Activated CD4-positive, CD25-positive, alpha-beta regulatory T cell treated with anti-CD3 and anti-CD28 coated beads, Interleukin-2, amount 50 U/mL, for 24 hours (primary cell): ENCODE measurements at regions not wholly inside any gene's neighbourhood (a gene's known extent, or its start where the extent isn't known, plus 50 kb on each side); places are given as distances from the start of the nearest gene placed in this dataset.

Experiments
- ATAC-seq, 2 donors: fragments of 150-1000 bp; cut with Tn5 transposase; one replicate each; pipeline ENCODE4 v1.10.0; 2021; ENCODE audit warnings: mild to moderate bottlenecking in 1 of 2, moderate library complexity in 1 of 2

DNA sequence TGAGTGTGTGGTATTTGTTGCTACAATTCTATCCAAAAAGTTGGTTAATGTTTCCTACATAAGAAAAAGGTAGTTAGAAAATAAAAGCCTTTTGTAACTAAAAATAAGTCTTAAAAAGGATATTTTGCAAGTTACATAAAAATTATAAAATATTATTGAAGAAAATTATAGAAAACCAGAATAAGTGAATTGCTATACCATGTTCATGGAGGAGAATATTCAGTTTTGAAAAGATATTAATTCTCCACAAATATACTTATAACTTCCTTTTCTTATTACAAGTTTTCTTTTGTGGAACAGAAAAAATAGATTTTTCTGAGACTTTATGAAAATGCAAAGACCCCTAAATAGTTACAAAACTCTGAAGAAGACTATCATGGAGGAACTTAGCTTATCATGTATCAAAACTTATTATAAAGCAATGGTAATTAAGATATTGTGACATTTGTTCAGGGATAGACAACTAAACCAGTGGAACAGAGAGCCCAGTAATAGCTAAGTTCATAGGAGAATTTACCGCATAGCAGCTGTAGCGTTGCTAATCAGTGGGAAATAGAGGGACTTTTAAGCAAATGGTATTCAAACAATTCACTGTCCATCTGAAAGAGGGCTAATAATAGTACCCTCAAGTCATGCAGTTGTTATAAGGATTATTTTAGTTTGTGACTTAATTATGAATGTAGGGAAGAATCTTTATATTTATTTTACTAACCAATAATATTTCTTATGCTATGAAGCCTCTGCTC, 515.2 kb upstream of the ZNF608 start:
- ATAC-seq: no peak

DNA sequence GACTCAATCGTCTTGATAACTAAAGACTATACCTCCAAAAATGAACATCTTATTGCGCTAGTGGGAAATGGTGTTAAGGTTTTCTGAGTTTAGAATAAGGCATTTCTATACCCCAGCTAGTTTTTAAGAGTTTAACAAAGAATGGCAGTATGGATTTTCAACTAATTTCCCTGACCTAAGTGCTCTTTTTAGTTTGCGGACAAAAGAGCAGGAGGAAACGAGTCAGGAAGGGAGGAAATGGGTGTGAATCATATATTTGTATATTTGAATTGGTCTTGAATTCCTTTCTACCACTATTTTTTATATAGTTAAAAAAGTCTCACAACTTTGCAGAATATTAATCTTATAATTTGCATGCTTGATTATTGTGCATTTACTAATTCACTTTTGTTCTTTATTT, 516.3 kb upstream of the ZNF608 start:
- ATAC-seq: no peak

DNA sequence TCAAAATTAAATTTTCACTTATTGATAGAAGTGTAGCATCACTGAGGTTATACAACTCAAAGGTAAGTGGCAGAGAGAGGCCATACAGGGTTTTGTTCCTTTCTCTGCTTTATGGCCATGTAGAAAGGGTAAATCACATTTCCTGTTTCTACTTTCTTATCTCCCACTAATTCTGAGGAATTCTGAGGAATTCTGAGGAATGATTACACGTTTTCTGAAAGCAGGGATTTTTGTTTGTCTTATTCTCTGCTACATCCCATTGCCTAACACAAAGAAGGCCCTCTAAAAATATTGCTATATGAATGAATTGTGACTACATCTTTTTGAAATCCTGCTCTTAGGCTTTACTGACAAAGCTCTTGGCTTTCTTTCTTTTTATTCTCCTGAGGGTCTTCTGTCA, 516.9 kb upstream of the ZNF608 start:
- no peak for ATAC-seq

DNA sequence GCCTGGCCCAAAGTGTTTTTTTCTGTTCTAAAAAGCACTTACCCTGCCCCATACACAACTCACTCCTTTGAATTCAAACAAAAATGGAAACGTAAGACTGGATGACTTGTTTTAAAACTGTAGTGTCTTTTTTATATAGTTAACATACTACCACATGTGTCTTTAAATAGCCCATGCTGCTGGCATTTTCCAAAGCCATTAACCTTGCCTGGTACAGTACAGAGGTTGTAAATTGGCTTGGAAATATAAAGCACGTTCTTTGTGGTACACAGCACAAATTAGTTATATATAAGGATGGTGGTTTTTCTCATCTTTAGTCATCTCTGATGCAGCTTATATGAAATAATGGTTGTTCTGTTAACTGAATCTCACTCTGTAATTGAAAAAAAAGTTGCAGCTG, 519.7 kb upstream of the ZNF608 start:
- no peak for ATAC-seq

GRCh38 chr5:125267636-125268248, 521.3 kb upstream of the ZNF608 start:
- no peak for ATAC-seq

DNA sequence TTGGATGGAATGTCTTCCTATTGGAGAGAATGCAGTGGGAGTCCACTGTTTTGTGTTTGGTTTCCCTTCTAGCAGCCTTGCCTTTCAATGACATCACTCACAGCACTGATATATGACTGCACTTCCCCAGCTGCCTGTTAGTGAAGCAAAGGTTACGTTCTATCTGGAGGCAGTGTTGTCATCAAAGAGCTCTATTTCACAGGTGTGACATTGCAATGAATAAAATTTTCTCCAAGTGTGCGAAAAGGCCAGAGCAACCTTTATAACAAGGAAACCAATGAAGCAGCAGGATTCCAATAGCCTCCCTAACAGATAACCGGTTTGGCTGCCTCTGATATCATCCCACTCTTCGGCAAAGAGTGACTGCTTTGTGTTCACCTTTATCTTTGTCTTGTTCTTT, 523.5 kb upstream of the ZNF608 start:
- ATAC-seq: no peak

DNA sequence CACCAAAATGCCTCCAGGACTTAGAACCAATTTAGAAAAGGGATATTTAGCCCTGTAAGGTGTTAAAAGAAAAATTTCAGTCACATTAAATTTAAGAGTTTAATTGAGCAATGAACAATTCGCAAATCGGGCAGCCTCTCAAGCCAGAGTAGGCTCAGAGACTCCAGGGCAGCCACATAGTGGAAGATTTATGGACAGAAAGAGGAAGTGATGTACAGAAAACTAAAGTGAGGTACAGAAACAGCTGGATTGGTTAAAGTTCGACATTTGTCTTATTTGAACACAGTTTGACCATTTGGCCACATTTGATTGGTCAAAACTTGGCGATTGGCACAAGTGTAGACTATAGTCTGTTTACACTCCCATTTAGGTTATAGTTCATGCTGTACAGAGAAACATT, 525.9 kb upstream of the ZNF608 start:
- ATAC-seq: no peak

GRCh38 chr5:125274211-125274610, 527.8 kb upstream of the ZNF608 start:
- no peak for ATAC-seq

DNA sequence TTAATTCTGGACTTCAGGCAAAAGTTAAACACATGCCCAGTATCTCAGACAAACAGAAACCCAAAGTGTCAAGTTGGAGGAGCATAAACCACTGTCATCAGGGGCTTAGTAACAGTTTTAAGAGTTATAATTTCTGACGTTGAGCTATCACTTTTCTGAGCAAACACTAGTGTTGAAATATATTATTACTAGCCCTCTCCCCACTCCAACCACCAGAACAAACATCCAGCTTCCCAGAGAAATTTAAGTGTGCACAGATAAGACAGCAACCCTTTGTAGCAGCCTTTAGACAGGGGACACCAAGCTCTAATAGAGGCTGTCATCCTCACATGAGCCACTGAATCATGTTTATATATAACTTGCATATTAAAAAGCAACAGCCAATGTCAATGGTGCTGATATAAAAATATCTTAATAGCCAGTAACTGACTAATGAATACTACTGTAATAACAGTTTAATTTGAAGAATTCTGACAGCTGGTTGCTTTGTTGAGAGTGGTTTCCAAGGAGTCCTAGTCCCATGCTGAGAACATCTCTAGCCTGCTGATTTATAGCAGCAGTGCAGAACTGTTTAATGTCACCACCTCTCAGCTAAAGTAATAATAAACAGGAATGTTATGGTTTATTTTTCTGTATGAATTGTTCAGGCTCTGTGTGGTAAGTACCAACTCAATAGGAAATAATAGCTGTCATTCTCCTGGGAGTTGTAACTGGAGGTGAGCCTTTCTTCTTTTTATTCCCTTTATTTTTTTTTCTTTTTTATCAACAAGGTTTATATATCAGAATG, 528.7 kb upstream of the ZNF608 start:
- ATAC-seq: no peak

- no peak for ATAC-seq
Observed at GRCh38 chr5:125275725-125276090, 529.3 kb upstream of the ZNF608 start.

- no peak for ATAC-seq
Observed at GRCh38 chr5:125276096-125276495, 529.7 kb upstream of the ZNF608 start.

- ATAC-seq: no peak
Observed at GRCh38 chr5:125277494-125278154, 531.2 kb upstream of the ZNF608 start.

- ATAC-seq: no peak
Observed at GRCh38 chr5:125278711-125279110, 532.3 kb upstream of the ZNF608 start.

- no peak for ATAC-seq
Observed at GRCh38 chr5:125281667-125282066, 535.2 kb upstream of the ZNF608 start.

DNA sequence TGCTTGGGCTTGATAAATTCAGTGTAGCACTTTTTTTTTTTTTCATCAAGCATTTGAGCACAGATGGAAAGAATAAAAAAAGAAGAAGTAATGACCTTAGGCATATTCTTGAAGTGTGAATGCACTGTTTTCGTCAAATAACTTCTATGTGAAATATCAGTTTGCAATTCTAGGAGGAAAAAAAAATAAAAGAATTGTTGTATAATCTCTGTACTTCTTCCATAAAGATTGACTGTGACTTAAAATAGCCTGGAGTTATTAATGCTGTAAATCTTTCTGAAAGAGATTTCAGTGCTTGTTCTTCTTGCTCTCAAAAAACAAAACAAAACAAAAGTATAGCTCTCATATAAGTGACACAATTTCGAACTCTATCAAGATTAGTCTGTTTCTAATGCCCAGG, 536.9 kb upstream of the ZNF608 start:
- no peak for ATAC-seq

GRCh38 chr5:125286271-125286670, 539.8 kb upstream of the ZNF608 start:
- ATAC-seq: no peak

GRCh38 chr5:125289606-125290005, 543.2 kb upstream of the ZNF608 start:
- ATAC-seq: no peak

GRCh38 chr5:125290935-125291334, 544.5 kb upstream of the ZNF608 start:
- no peak for ATAC-seq

GRCh38 chr5:125291447-125291846, 545.0 kb upstream of the ZNF608 start:
- no peak for ATAC-seq

DNA sequence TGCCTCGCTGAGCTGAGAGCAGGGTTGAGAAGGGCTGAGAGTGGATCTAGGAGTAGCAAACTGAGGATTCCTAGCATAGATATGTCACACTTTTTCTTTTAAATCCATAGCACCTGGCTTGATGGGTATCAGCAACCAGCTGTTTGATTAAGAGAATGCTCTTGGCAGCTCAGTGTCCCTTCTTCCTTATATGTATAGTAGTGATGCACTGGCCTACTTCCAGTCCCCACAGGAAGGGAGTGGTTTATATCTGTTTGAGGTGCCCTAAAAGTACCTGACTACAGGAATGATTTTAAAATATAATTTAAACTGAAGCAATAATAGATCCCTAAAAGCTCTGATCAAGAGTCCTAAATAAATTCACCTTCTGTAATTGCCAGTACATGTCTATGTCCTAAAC, 546.8 kb upstream of the ZNF608 start:
- ATAC-seq: no peak

- ATAC-seq: no peak
Observed at GRCh38 chr5:125293726-125294125, 547.3 kb upstream of the ZNF608 start.

GRCh38 chr5:125294844-125295243, 548.4 kb upstream of the ZNF608 start:
- no peak for ATAC-seq

DNA sequence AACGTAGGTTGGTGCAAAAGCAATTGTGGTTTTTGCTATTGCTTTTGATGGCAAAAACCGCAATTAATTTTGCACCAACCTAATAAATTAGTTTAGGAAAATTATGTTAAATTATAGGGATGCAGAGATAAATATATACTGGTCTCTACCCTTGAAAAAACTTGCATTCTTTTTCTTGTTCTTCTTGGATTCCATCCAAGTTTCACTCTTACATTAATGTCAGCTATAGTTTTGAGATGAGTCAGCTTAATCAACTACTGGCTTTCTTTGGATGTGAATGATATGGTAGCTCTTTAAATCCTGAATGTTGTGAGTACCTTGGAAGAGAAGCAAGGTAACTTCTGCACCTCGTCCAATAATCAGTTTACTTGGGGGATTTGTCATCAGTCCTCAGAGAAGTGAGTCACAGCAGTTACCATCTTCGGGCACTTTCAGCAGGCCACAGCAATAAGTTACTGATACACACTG, 549.0 kb upstream of the ZNF608 start:
- no peak for ATAC-seq
